Glutamatergic neuron (in vitro differentiated cells): ENCODE measurements at regions not wholly inside any gene's neighbourhood (a gene's known extent, or its start where the extent isn't known, plus 50 kb on each side); places are given as distances from the start of the nearest gene placed in this dataset.

Experiments used
- DNase-seq: peaks from one replicate; pipeline ENCODE4 v3.0.0; 2022
- H3K27ac Mint-ChIP-seq: one replicate; pipeline ENCODE4 v1.8.0; 2020; ENCODE audit warnings: mild to moderate bottlenecking, mixed read lengths, inconsistent platforms; ENCODE audit not compliant: unreplicated experiment
- H3K27me3 Mint-ChIP-seq: one replicate; pipeline ENCODE4 v1.8.0; 2020; ENCODE audit warnings: mild to moderate bottlenecking, moderate library complexity, mixed read lengths, inconsistent platforms; ENCODE audit not compliant: unreplicated experiment
- H3K36me3 Mint-ChIP-seq: one replicate; pipeline ENCODE4 v1.8.0; 2020; ENCODE audit warnings: mild to moderate bottlenecking, mixed read lengths, inconsistent platforms; ENCODE audit not compliant: unreplicated experiment
- H3K4me1 Mint-ChIP-seq: one replicate; pipeline ENCODE4 v1.8.0; 2020; ENCODE audit warnings: mild to moderate bottlenecking, low read depth, mixed read lengths, inconsistent platforms; ENCODE audit not compliant: unreplicated experiment
- H3K4me3 Mint-ChIP-seq: one replicate; pipeline ENCODE4 v1.8.0; 2020; ENCODE audit warnings: mild to moderate bottlenecking, mixed read lengths, inconsistent platforms; ENCODE audit not compliant: unreplicated experiment
- H3K9me3 Mint-ChIP-seq: one replicate; pipeline ENCODE4 v1.8.0; 2020; ENCODE audit warnings: mild to moderate bottlenecking, moderate library complexity, mixed read lengths, inconsistent platforms; ENCODE audit not compliant: unreplicated experiment
- CTCF ChIP-seq: fragments of 200-600 bp; sonication (generic); IDR thresholded peaks from one replicate; pipeline ENCODE4 v1.5.0; 2021; ENCODE audit not compliant: partially characterized antibody, unreplicated experiment

DNA sequence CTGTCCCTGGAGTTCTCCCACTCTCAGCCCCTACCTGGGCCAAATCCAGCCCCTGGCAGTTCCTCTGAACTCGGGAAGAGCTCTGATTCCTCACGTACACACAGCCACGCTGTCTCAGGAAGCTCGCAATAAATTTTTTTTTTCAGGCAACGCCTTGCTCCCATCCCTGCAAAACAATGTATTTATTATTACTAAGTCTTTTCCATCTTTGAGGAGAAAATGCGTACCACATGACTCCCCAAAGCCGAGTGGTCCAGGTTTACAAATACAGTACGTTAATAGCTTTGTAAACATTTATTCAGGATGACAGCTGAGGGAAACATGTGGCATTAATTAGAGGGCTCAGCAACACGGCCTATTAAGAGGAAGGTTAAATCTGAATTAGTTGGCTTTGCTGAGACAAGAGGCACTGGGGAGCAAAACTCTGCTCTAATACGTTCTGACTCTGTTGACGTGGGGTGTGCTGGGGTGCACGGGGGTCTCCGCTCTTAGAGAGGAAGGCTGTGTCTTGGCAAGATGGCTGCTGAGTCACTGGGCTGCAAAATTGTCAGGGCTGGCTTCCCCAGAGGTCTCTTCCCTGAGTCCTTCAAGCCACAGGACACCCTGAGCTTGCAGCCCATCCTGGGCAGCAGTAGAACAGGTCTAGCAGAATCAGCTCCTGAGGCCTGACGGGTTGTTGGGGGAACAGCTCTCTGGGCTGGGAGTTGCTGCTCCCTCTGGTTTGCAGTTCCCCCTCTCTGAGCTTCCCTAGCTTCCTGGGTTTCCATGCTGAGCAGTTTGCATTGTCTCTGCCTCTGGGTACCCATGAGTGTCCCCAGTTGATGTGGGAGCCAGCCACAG lies 185.2 kb upstream of the TBX3 start:
- no peak for DNase-seq
- H3K36me3 Mint-ChIP-seq = no peaks in the 10 kb centered on the region
- no peaks in the 10 kb centered on the region for H3K27me3 Mint-ChIP-seq
- no peaks in the 10 kb centered on the region for H3K4me1 Mint-ChIP-seq
- H3K4me3 Mint-ChIP-seq = no peak overlapping the region
- H3K27ac Mint-ChIP-seq = no peak overlapping the region
- peaks cover 3% of the 10 kb centered on the region for H3K9me3 Mint-ChIP-seq
- TF ChIP-seq CTCF = no peak

GRCh38 chr12:114866331-114866730 lies 182.4 kb upstream of the TBX3 start:
- H3K36me3 Mint-ChIP-seq = no peaks in the 10 kb centered on the region
- DNase-seq = no peak
- H3K9me3 Mint-ChIP-seq = peaks cover 3% of the 10 kb centered on the region
- no peak for TF ChIP-seq CTCF
- peaks cover 2% of the 10 kb centered on the region for H3K27me3 Mint-ChIP-seq
- H3K4me3 Mint-ChIP-seq = no peak overlapping the region
- H3K4me1 Mint-ChIP-seq = no peaks in the 10 kb centered on the region
- no peak overlapping the region for H3K27ac Mint-ChIP-seq

DNA sequence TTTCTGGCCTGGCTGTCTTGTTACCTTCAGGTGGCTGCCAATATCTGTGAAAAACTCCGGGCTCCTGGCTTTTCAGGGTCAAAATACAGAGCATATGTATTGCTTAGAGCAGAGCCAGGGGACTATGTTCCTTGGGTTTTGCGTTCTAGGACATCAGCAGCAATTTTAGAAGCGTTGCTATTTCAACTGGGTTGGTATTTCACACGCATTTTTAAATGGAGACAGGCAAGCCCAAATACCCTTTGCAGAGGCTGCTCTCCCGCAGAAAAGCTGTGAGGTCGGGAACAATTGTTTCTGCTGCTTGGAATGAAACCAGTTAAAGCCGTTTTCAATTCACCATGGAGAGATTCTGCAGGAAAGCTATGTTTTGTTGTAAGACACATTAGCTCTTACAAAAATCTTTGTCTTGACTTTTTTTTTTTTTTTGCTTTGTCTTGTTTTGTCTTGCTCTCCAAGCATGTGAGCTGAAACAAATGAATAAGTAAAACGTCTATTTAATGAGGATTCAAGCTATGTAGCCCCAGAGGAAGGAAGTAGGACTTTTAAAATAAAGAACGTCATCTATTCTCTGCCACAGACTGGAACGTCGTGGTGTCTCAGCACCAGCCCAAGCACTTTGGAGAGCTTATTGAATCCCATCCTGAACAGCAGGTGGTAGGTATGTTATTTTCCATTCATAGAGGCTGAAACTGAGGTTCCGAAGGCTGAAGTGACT lies 181.0 kb upstream of the TBX3 start:
- Mint-ChIP-seq H3K27me3 (peaks cover 2% of the 10 kb centered on the region), H3K36me3 (no peaks in the 10 kb centered on the region), H3K27ac (no peak overlapping the region), H3K9me3 (peaks cover 3% of the 10 kb centered on the region), H3K4me3 (no peak overlapping the region), H3K4me1 (no peaks in the 10 kb centered on the region)
- TF ChIP-seq CTCF = no peak
- no peak for DNase-seq

- no peak for DNase-seq
- Mint-ChIP-seq H3K4me1 (no peaks in the 10 kb centered on the region), H3K4me3 (no peak overlapping the region), H3K36me3 (no peaks in the 10 kb centered on the region), H3K27ac (no peak overlapping the region), H3K9me3 (no peaks in the 10 kb centered on the region), H3K27me3 (peaks cover 2% of the 10 kb centered on the region)
- TF ChIP-seq CTCF = no peak
These were observed 179.9 kb upstream of the TBX3 start for GRCh38 chr12:114863911-114864310.

DNA sequence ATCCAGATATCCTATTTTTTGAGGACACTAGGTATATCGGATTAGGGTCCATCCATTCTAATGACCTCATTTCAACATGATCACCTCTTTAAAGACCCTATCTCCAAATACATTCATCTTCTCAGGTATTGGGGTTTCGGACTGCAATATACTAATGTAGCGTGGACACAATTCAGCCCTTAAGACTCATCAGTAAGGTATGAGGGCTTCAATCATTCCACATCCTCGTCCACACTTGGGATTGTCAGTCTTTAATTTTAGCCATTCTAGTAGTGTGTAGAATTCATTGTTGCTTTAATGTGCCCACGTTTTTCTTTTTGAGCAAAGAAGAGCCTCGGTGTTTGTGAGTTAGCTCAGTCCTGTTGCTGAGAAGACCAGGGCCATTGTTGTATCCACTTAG lies 177.0 kb upstream of the TBX3 start:
- peaks cover 2% of the 10 kb centered on the region for H3K27me3 Mint-ChIP-seq
- no peak overlapping the region for H3K27ac Mint-ChIP-seq
- H3K4me1 Mint-ChIP-seq = no peaks in the 10 kb centered on the region
- no peak for TF ChIP-seq CTCF
- DNase-seq = no peak
- no peak overlapping the region for H3K4me3 Mint-ChIP-seq
- no peaks in the 10 kb centered on the region for H3K36me3 Mint-ChIP-seq
- H3K9me3 Mint-ChIP-seq = no peaks in the 10 kb centered on the region
